GM21717 (cell line): ENCODE measurements at regions not wholly inside any gene's neighbourhood (a gene's known extent, or its start where the extent isn't known, plus 50 kb on each side); places are given as distances from the start of the nearest gene placed in this dataset.

Experiments
- ATAC-seq: cut with Tn5 transposase; IDR thresholded peaks from one replicate; pipeline ENCODE4 v1.9.1; 2021; ENCODE audit warnings: mild to moderate bottlenecking, moderate library complexity; ENCODE audit not compliant: unreplicated experiment

- ATAC-seq, result no peak
Observed at GRCh38 chr5:45195026-45195425, 386.3 kb downstream of the MRPS30 start.
